ENCODE measurements at regions not wholly inside any gene's neighbourhood (a gene's known extent, or its start where the extent isn't known, plus 50 kb on each side); places are given as distances from the start of the nearest gene placed in this dataset.

DNA sequence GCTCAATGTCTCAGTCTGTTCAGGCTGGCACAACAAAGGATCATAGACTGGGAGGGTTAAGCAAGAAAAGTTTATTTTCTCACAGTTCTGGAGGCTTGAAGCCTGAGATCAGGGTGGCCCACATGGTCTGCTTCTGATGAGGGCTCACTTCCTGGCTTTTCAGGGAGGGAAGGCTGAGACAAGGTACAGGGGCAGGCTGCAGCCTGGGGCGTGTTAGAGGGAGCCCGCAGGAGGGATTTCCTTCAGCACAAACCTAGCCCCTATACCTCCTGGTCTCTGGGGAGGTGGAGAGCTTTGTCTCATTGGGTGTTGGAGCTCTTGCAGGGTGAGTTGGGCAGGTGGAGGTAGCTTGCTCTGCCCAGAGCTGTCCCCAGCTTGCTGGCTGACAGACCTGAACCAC is 81.1 kb upstream of the GPR6 start:
- no peaks in the 10 kb centered on the region for H3K9me3 ChIP-seq
- no peak overlapping the region for H3K4me3 ChIP-seq
- H3K4me1 ChIP-seq: no peaks in the 10 kb centered on the region
- TF ChIP-seq CTCF (IDR thresholded peaks at IDR 0.05): no peak
- H3K36me3 ChIP-seq: no peaks in the 10 kb centered on the region
- DNase-seq: no peak
- intact Hi-C loops (cut with DNase I; ENCODE audit: low total_unique reads): loop anchor here (2.0 kb wide), 1 partner anchor 28 kb away; no protein-coding TSS in a partner anchor
- H3K27me3 ChIP-seq: no peaks in the 10 kb centered on the region
- H3K27ac ChIP-seq: no peak overlapping the region

- no peak for DNase-seq
- TF ChIP-seq CTCF (IDR thresholded peaks at IDR 0.05): no peak
- Histone ChIP-seq H3K4me3 (no peak overlapping the region), H3K4me1 (no peaks in the 10 kb centered on the region), H3K27me3 (no peaks in the 10 kb centered on the region), H3K9me3 (no peaks in the 10 kb centered on the region), H3K36me3 (no peaks in the 10 kb centered on the region), H3K27ac (no peak overlapping the region)
- intact Hi-C loops (cut with DNase I; ENCODE audit: low total_unique reads): loop anchor here (2.0 kb wide), 1 partner anchor 27 kb away; no protein-coding TSS in a partner anchor
Observed at GRCh38 chr6:109897561-109898080, 80.5 kb upstream of the GPR6 start.

- Histone ChIP-seq H3K9me3 (no peaks in the 10 kb centered on the region), H3K4me3 (no peak overlapping the region), H3K27me3 (no peaks in the 10 kb centered on the region), H3K4me1 (no peaks in the 10 kb centered on the region), H3K27ac (no peak overlapping the region), H3K36me3 (no peaks in the 10 kb centered on the region)
- intact Hi-C loops (cut with DNase I; ENCODE audit: low total_unique reads): no loop called here
- DNase-seq: no peak
- no peak for TF ChIP-seq CTCF (IDR thresholded peaks at IDR 0.05)
Observed at GRCh38 chr6:109901976-109902375, 76.1 kb upstream of the GPR6 start.

- intact Hi-C loops (cut with DNase I; ENCODE audit: low total_unique reads): no loop called here
- Histone ChIP-seq H3K4me3 (no peak overlapping the region), H3K36me3 (no peaks in the 10 kb centered on the region), H3K27ac (no peak overlapping the region), H3K4me1 (no peaks in the 10 kb centered on the region), H3K27me3 (no peaks in the 10 kb centered on the region), H3K9me3 (no peaks in the 10 kb centered on the region)
- DNase-seq: no peak
- TF ChIP-seq CTCF (IDR thresholded peaks at IDR 0.05): no peak
Observed at GRCh38 chr6:109902870-109903269, 75.2 kb upstream of the GPR6 start.

DNA sequence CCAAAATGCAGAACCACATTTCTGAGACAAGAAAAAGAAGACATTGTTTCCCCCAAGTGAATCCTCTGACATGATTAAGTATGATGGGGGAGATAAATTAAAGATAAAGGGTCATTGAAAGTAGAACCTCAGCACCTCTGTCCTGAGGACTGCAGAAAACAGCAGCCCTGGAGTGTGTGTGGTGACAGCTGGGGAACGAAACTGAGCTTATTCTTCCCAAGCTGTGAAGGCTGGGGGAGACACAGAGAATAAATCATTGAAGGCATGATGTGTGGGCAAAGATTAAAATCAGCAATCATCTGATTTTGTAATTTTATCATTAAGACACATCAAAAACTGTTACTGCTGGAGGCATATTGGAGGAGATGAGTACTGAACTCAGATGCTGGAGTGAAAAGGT is 67.5 kb upstream of the GPR6 start:
- no peaks in the 10 kb centered on the region for H3K4me1 ChIP-seq
- intact Hi-C loops (cut with DNase I; ENCODE audit: low total_unique reads): no loop called here
- H3K27me3 ChIP-seq: no peaks in the 10 kb centered on the region
- no peak for TF ChIP-seq CTCF (IDR thresholded peaks at IDR 0.05)
- H3K27ac ChIP-seq: no peak overlapping the region
- H3K9me3 ChIP-seq: no peaks in the 10 kb centered on the region
- no peak for DNase-seq
- H3K4me3 ChIP-seq: no peak overlapping the region
- H3K36me3 ChIP-seq: no peaks in the 10 kb centered on the region

DNA sequence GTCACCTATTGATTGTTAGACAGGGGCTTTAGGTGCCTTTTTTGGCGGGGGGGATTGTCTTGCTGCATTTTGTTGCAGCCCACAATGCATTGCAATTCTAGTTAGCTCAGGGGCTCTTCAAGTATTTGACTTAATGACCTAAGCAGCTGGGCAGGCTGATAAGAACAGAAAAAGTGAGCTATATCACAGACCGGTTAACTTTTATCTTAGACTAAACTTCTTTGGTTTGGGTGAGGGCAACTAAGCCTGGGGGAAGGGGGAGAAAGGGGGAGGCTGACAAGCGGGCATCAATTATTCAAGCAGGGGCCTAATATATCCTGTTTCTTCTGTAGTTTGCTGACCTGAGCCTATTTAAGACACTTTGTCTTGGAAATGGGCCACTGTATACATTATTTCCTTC is 66.0 kb upstream of the GPR6 start:
- H3K4me3 ChIP-seq: no peak overlapping the region
- H3K36me3 ChIP-seq: no peaks in the 10 kb centered on the region
- TF ChIP-seq CTCF (IDR thresholded peaks at IDR 0.05): no peak
- DNase-seq: no peak
- no peak overlapping the region for H3K27ac ChIP-seq
- intact Hi-C loops (cut with DNase I; ENCODE audit: low total_unique reads): no loop called here
- H3K9me3 ChIP-seq: no peaks in the 10 kb centered on the region
- no peaks in the 10 kb centered on the region for H3K27me3 ChIP-seq
- no peaks in the 10 kb centered on the region for H3K4me1 ChIP-seq
